ENCODE measurements at regions not wholly inside any gene's neighbourhood (a gene's known extent, or its start where the extent isn't known, plus 50 kb on each side); places are given as distances from the start of the nearest gene placed in this dataset.

DNA sequence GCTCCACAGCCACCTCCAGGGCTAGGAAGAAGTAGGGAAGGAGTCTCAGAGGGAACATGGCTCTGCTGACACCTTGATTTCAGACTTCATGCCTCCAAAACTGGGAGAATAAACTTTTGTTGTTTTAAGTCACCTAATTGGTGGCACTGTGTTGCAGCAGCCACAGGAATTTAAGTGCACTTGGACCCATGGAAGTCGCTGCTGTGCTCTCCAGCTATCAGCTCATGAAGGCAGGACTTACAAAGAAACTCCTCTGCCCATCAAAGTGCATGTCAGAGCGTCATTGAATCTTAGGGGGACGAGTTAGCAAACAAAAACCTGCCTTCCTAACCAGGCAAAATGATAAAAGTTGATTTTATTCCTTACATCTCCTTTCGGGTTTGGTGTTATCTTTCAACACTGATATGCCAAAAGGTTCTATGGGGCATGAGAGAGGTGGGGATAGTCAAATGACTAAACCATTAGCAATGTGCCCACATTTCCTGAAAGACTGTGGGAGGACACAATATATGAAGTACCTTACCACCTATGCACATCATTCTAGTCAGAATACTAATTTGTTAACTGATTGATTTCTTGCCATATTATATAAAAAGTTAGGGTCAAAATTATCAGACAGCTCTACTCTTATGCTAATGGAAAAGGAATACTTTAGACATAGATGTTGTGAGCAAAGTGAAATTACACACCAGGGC, 235.8 kb upstream of the TNP1 start (continued):
- no peak for TF ChIP-seq FOXM1 (CRISPR knock-in tag; IDR thresholded peaks at IDR 0.05)
- TF ChIP-seq, protein P1, sequence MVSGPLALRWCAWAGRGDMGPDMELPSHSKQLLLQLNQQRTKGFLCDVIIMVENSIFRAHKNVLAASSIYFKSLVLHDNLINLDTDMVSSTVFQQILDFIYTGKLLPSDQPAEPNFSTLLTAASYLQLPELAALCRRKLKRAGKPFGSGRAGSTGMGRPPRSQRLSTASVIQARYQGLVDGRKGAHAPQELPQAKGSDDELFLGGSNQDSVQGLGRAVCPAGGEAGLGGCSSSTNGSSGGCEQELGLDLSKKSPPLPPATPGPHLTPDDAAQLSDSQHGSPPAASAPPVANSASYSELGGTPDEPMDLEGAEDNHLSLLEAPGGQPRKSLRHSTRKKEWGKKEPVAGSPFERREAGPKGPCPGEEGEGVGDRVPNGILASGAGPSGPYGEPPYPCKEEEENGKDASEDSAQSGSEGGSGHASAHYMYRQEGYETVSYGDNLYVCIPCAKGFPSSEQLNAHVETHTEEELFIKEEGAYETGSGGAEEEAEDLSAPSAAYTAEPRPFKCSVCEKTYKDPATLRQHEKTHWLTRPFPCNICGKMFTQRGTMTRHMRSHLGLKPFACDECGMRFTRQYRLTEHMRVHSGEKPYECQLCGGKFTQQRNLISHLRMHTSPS (CRISPR knock-in tag; IDR thresholded peaks at IDR 0.05; ENCODE audit: low read depth), result no peak
- TF ChIP-seq TRIM24 (CRISPR knock-in tag; IDR thresholded peaks at IDR 0.05), result no peak
- TF ChIP-seq ZNF792 (CRISPR knock-in tag; IDR thresholded peaks at IDR 0.05), result no peak
- TF ChIP-seq AFF4 (CRISPR knock-in tag; IDR thresholded peaks at IDR 0.05), result no peak
- no peak for TF ChIP-seq USF2 (IDR thresholded peaks at IDR 0.05; ENCODE audit: low read depth, low read length)
- TF ChIP-seq USF2 (CRISPR knock-in tag; IDR thresholded peaks at IDR 0.05; ENCODE audit: borderline replicate concordance), result no peak
- no peak for TF ChIP-seq ZBTB4 (CRISPR knock-in tag; IDR thresholded peaks at IDR 0.05; ENCODE audit: borderline replicate concordance)
- no peak for TF ChIP-seq CBX1 (IDR thresholded peaks at IDR 0.05; ENCODE audit: low read depth)
